SU-DHL-6 (cell line): ENCODE measurements at regions not wholly inside any gene's neighbourhood (a gene's known extent, or its start where the extent isn't known, plus 50 kb on each side); places are given as distances from the start of the nearest gene placed in this dataset.

ENCODE experiments used
- CTCF ChIP-seq: fragments of 200-600 bp; sonication (generic); IDR thresholded peaks from one replicate; pipeline ENCODE4 v1.5.1; 2017; ENCODE audit warnings: antibody characterized with exemption, mild to moderate bottlenecking, low read length, moderate library complexity; ENCODE audit not compliant: insufficient read depth, poor library complexity, severe bottlenecking
- EZH2phosphoT487 ChIP-seq: fragments of 200-600 bp; sonication (generic), shearing (Covaris generic); conservative IDR thresholded peaks from 2 replicates; pipeline ENCODE4 v1.6.1; 2018; ENCODE audit warnings: mild to moderate bottlenecking, antibody characterized with exemption, low read length, moderate library complexity, mixed read lengths

GRCh38 chr1:187443939-187444338 lies 615.2 kb downstream of the PLA2G4A start:
- TF ChIP-seq CTCF (no peak), EZH2phosphoT487 (no peak)
